HG03159 (cell line): ENCODE measurements at regions not wholly inside any gene's neighbourhood (a gene's known extent, or its start where the extent isn't known, plus 50 kb on each side); places are given as distances from the start of the nearest gene placed in this dataset.

Experiments used
- ATAC-seq: cut with Tn5 transposase; IDR thresholded peaks from one replicate; pipeline ENCODE4 v1.9.1; 2021; ENCODE audit warnings: mild to moderate bottlenecking, moderate library complexity; ENCODE audit not compliant: unreplicated experiment

DNA sequence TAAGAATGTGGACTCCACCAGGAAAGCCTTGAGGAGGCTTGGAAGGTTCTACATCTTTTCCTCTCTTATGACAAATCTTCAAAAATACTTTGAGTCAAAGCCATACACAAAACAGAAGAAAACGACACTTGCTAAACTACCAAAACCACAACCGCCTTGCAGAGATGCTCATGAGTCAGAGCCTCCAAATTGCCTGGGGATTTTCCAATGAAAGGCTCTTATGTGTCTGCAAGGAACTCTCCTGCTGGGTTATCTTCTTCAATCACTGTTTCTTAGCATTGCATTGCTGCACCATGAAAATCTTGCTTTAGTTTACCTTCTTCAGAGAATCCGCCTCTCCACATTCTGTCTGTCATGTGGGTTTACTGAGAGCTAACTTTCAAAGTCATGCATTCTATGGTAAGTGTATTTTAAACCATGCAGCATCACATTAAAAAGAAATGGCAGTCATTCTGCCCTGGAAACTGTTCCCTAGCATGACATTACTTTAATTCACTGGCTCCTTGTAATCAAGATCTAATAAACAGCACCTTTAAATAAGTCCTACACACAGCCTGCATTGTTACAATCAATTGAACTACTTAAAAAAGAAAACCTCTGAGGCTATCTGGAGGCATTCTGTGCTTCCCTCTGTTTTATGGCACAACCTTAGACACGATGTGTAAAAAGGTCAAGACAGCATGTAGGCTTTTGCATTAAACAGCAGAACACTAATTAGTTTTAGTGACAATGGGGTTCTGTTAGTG is 210.0 kb upstream of the FOXD3 start:
- no peak for ATAC-seq

DNA sequence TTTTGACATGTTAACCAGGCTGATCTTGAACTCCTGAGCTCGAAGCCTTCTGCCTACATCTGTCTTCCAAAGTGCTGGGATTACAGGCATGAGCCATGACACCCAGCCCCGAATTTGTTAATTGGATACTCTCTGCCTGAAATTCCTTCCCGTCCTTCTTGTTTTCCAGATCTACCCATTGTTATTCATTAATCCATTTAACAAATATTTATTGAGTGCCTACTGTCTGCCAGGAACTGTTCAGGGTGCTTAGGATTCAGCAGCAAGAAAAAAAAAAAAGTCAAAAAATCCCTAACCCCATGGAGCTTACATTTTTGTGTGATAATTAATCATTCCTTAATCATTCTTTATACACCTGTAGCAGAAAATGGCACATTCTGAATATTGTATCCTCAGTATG is 206.8 kb upstream of the FOXD3 start:
- ATAC-seq = no peak

DNA sequence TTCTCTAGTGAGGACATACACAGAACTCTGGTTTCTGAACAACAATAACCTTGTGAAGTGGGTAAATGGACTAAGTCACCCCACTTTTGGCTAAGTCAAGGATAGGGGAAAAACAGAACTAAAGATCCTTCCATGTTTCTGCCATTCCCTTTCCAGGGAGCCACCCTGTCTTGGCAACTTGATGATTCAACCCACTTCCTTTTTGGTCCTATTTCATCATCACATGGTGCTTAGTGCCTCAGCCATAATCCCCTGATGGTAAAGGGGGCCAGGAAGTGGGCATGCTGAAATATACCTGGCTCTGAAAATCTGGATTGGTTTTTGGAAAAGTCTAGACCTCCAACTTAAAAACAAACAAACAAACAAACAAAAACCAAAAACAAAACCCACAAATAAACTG is 206.4 kb upstream of the FOXD3 start:
- no peak for ATAC-seq

DNA sequence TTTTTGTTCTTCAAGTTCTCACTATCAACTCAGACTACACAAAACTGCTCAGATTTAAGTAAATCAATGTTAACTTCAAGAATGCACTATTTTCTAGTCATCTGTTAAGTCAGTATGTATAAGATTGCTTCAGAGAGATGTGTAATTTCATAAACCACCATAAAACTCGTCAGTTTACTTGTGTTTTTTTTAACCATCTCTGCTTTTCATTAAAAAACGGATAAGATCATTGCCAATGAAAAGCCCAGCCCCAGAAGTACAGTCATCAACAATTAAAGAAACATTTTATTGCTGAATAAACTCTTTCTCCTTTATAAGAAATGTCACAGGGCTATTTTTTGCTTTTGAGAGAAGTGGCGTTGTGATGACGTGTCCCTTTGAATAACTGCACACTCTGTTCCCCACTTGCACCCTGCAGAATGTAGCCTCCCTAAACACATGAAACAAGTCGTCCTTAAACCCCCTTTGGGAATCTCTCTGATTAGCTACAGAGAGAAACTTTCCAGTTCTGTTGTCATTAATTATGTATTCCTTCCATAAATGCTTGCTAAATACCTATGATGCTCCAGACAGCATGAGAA is 202.7 kb upstream of the FOXD3 start:
- ATAC-seq = no peak

DNA sequence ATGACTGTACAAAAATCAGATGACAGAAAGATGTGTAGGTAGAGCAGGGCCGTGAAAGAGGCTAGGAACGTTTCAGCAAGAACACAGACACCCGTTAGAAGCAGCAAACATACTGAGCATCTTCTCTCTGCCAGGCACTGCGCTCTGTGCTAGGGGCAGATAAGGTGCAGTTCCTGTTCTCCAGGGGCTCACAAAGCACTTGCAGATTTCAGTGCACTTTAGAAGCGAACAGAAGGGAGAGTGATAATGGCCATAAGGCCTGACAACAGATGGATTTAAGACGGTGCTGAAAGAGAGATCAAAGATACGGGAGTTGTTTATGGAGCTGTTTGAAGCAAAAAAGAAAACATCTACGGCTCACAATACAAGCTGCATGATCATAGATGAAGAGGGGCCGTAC is 200.3 kb upstream of the FOXD3 start:
- no peak for ATAC-seq

DNA sequence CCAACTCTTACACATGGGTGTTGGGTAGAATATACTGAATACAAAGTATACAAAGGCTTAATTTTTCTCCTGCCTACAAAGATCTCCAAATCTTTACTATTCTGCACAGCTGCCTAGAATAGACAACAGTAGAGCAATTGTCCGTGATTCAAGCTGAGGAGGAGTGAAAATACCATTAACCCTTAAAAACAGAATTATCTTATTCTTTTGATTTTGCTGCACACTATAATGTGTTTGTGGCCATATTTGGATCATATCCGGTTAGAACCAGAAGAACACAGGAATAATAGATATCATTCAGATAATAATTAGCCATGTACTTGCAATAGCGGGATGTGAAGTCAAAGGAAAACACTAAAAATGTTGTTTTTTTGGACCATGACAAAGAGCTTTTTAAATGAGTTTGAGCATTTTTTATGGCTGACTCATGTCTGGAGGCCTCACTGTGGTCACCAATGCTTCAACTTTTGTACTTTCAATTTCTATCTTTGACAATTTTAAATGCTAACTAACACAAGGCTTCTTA is 197.6 kb upstream of the FOXD3 start:
- peak; percentile 87 for ATAC-seq

DNA sequence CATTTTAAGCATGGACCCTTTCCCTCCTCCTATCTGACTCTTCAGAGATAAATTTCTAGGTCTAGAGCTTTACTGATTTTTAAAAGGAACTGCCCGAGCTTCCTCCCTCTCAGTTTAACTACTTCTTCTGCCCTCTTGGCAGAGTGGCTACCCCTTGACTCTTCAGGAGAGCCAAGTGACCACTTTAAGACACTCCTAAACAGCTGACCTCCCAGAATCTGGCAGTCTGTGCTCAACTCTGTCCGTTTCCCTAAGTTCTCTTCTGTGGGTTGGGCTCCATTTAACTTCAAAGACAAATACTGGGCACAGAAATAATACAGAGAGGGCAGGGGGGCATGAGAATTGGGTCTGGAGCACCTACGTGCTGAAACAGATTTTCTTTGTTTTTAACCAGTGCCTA is 196.3 kb upstream of the FOXD3 start:
- ATAC-seq = no peak

DNA sequence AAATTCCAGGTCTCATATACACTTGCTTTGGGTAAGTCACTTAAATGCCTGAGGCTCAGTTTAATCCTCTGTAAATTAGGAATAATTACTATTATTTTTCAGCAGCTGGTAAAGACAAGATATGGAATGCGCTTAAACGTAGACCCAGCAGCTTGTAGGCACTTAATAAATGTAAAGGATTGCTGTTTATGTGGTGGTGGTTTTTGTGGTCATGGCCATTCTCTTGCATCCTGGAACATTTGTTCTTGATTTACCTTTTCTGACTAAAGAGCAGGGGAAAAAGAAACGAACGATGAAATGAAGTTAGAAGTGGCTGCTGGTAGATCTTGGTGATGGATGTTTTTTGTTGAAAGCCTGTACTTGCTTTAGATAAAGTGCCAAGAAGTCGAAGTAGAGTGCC is 195.0 kb upstream of the FOXD3 start:
- no peak for ATAC-seq

DNA sequence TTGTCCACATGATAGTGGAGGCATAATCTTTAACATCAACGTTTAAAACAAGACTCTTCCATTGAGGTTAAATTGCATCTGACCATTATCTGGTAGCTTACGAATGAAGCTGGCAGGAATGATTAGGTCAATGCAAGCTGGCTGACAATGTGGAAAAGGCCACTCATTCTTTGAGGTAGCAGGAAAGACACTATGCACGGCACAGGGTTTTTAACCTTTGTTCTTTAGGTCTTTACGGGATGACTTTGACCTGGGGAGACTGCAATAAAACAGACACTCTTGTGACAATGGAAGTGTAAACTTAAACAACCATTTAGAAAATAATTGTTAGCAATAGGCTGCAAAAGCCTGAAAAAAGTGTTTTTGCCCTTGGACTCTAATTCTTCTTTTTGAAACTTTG is 193.8 kb upstream of the FOXD3 start:
- ATAC-seq = no peak

DNA sequence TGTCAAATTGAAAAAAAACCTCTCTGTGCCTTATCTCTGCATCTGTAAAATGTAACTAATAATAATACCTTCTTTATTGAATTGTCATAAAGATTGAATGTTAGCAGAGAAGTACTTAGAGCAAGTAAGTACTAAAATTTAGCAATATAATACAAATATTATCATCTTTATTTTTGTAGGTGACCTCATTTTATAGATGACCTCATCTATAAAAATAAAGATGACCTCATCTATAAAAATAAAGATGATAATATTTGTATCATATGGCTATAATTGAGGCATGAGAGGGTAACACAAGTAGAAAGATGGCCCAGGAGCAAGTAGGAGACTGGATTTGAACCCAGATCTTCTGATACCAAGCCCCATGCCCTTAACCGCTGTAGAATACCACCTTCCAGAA is 193.2 kb upstream of the FOXD3 start:
- ATAC-seq = no peak

DNA sequence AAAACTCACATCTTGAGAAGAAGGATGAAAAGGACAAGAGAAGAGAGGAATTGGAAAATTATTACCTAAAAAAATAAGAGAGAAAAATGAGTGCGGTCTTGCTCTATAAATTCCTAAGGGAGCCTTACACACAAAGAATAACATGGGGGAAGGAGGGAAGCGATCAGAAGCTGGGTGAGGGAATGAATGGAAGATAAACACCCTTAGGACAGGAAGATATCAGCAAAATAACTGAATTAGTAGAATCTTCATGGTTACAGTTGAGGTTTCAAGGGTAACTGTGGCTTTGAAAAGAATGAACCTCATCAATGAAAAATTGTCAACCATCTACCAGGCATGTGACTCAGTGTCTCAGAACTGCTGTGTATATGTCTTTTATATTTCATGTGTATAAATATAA is 192.5 kb upstream of the FOXD3 start:
- ATAC-seq = no peak

DNA sequence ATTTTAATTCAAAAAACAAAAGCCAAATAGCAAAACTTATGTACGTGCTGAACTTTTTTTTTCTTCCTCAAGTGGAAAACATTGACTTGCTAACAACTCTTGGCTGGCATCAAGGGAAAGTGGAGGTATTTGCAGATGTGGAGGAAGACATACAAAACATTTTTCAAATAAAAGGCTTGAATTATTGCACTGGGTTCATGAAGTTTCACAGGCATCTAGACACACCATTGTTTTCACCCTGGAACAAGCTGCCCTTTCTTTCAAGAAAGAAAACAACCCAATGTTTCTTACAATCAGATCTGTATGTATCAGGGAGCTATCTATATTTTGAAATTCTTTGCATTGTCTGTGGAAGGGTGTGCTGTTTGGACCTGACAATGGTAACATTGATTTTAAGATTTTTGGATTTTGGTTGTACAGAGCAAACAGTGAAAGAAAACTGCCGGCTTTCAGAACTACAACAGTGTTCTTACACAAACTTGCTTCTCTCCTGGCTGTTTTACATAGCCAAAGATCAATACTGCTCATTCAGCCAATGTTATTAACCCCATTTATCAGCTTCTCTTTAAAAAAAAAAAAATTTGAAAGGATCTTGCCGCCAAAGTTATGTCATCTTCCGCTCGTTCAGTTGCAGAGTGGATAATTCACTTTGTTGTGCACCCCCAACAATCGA is 187.7 kb upstream of the FOXD3 start:
- no peak for ATAC-seq

DNA sequence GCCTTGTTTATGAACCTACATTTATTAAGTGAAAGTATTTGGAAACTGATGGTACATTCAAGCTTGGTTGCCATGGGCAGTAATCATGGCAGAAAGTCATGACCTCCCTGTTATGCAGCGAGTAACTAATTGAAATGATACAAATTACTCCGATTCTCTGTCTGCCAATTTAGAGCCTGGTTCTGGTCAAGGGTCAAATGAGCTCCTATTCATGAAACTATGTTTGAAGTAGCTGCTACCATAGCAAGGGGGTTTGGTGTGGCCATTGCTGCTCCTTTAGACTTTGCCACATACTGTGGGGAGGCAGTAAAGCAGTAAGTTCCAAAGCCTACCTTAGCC is 187.2 kb upstream of the FOXD3 start:
- no peak for ATAC-seq

DNA sequence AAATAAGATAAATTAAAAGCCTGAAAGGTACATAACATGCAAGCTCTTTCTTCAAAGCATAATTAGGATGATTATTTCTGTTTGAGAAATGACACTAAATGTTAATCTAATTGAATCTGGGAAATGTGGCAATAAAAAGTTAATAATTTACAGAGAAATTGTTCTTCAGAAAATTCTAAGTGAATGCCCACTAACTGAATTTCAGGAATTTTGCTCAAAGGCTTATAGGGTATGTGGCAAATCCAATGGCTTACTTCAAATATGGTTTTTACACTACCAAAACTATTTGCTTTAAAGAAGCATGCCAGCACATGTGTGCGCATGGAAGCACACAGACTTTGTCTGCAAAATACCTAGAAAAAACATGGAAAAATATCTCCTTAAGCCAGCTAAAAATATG is 186.6 kb upstream of the FOXD3 start:
- ATAC-seq = no peak

DNA sequence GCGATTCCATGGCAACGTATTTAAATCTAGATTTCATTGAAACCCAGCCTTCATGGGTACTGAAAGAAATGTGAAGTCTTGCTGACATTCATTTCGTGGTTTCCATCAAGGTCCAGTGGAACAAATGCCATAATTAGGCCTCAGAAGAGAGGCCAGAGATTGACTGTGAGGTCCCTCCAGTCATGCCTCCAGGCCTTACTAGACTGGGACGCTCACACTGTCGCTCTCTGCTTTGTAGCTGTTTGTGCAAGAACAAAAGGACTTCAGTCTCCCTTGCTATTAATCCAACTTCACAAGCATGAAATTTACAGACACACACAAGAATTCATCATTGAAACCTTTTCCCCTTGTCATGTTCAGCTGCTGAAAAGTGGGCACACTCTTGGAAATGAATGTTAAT is 180.4 kb upstream of the FOXD3 start:
- ATAC-seq = no peak

DNA sequence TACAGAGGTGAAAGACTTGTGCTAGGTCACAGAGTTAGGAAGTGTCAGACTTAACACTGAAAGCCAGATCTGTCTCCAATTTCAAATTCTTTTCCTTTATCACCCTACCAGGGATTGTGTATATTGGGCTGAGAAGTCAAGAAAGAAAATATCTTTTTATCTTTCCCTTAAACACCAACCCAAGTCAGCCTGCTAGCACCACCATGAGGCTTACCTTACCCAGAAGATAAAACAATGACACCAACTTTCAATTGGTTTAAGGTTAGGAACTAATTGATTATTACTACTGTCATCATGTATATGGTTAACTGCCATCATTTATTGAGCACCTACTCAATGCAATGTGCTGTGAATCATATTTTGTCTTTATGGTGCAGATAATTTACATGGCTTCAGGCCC is 178.9 kb upstream of the FOXD3 start:
- no peak for ATAC-seq

DNA sequence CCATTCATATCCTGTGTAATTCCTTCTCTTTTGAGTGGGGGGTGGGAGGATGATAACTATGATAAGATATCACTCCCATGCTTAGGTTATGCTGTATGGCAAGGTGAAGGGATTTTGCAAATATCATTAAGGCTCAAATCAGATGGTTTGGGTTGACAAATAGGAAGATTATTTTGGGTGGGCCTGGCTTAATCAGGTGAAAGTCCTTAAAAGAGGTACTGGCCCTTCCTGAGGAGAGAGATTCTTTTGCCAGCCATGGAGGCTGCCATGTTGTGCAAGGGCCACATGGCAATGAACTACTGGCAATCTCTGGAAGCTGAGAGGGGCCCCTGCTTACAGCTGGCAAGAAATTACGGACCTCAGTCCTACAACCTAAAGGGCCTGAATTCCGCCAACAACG is 174.6 kb upstream of the FOXD3 start:
- ATAC-seq = no peak

DNA sequence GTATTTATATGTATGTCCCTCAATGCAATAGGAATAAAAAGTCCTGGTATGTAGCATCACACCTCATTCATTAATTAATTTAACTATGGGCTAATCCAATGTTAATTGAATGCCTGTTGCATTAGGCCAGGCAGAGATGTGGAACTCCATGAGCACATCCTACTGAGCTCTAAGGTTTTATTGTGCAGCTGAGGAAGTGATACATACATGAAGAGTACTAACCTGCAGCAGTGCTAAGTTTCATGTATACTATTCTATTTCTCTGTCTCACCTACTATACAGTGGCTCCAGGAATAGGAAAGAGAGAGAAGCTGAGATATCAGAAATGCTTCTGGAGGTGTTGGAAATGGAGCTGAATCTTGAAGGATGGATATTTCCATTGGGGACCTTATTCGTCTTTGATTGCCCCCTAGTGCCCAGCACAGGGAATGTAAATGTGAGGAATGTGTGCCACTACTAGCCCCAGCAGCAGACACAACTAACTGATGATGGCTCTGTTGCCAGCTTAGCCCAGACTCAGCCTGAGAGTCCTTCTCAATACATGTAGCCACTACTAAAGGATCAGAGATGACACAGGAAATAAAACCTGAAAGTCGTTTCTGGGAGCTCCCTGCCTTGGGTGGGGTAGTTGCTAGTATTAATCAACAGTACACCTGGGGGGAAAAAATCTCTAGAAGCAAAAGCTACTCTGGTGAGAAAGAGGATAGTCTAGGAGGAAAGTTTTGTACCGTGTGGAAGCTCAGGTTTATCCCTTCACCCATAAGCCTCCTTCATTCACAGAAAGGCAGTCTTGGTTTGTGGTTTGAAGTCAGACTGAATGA is 173.3 kb upstream of the FOXD3 start:
- peak; percentile 83 for ATAC-seq

DNA sequence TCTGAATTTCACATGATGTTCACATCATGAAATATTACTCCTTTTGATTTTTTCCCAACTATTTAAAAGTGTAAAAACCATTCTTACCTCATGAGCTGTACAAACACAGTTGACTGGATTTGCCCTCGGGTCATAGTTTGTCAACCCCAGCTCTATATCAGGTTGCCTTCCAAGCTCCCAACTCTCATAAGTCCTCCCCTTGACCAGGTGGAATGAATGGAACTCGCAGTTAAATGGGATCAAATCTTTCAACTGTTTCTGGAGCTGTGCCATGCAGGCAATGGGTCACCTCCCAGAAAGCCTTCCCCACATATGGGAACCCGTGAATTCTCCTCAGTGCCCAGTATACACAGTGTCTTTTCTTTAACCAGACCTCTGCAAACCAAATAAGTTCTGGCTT is 169.8 kb upstream of the FOXD3 start:
- ATAC-seq = no peak

DNA sequence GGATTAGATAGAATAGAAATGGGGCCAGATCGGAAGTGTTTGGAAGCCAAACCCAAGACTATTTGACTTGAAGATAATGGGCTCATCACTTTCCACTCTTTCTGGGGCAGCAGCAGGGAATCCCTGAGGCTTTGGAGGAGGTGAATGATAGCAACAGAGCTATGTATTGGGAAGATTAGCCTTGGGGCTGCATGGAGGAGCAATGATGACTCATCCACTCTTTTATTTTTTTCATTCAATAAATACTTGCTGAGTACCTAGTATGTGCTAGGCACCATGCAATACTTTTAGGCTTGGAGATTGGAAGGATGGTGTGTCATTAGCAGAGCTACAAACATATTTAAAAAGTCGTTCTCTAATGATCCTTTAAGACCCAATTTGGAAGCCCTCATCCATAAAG is 166.9 kb upstream of the FOXD3 start:
- no peak for ATAC-seq

DNA sequence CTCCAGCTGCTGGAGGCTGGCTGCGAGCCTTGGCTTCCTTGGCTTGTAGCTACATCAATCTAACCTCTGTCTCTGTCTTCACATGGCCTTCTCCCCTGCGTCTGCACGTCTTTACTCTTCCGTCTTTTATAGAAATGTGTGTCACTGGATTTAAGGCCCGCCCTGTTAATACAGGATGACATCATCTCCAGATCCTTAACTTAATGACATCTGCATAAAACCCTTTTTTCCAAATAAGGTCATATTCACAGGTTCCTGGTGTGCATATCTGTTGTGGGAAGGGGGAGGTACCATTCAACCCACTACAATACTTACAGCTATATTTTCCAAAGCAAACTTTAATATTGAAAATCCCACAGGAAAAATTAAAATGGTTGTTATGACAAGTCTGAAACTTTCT is 165.3 kb upstream of the FOXD3 start:
- ATAC-seq = no peak

DNA sequence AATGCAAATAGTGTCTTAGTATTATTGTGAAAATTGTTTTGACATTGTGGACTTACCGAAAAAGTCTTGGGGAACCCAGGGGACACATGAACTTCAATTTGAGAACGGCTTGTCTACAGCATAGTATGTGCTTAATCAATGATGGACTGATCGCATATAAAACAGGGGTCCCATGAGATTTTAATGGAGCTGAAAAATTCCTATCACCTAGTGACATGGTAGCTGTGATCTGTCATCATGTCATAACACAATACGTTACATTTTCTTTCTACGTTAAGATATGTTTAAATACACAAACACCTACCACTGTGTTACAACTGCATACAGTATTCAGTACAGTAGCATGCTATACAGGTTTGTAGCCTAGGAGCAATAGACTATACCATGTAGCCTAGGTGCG is 153.3 kb upstream of the FOXD3 start:
- no peak for ATAC-seq
